ENCODE measurements at regions not wholly inside any gene's neighbourhood (a gene's known extent, or its start where the extent isn't known, plus 50 kb on each side); places are given as distances from the start of the nearest gene placed in this dataset.

GRCh38 chr14:100981809-100982208 is 78.3 kb upstream of the RTL1 start:
- Histone ChIP-seq H3K36me3 (no peaks in the 10 kb centered on the region), H3K9me3 (replicated peaks) (no peaks in the 10 kb centered on the region), H3K4me1 (no peaks in the 10 kb centered on the region), H3K4me3 (no peak overlapping the region), H3K27ac (replicated peaks) (no peak overlapping the region), H3K27me3 (ENCODE audit: low read depth) (peaks cover 14% of the 10 kb centered on the region)
- intact Hi-C loops (cut with micrococcal nuclease): no loop called here
- DNase-seq: no peak
- no peak for TF ChIP-seq CTCF (IDR thresholded peaks at IDR 0.05; ENCODE audit: borderline replicate concordance)

GRCh38 chr14:100982353-100982752 is 78.8 kb upstream of the RTL1 start:
- intact Hi-C loops (cut with micrococcal nuclease): no loop called here
- no peak for TF ChIP-seq CTCF (IDR thresholded peaks at IDR 0.05; ENCODE audit: borderline replicate concordance)

GRCh38 chr14:100982762-100983161 is 79.2 kb upstream of the RTL1 start:
- intact Hi-C loops (cut with micrococcal nuclease): no loop called here

More at GRCh38 chr14:100982353-100982752, 78.8 kb upstream of the RTL1 start:
- H3K36me3 ChIP-seq: no peaks in the 10 kb centered on the region
- H3K4me3 ChIP-seq: no peak overlapping the region
- peaks cover 14% of the 10 kb centered on the region for H3K27me3 ChIP-seq (ENCODE audit: low read depth)
- DNase-seq: no peak
- no peak overlapping the region for H3K27ac ChIP-seq (replicated peaks)
- H3K4me1 ChIP-seq: no peaks in the 10 kb centered on the region
- H3K9me3 ChIP-seq (replicated peaks): no peaks in the 10 kb centered on the region

GRCh38 chr14:100983710-100984109 is 80.2 kb upstream of the RTL1 start:
- H3K4me1 ChIP-seq: no peaks in the 10 kb centered on the region

More at GRCh38 chr14:100982762-100983161, 79.2 kb upstream of the RTL1 start:
- TF ChIP-seq CTCF (IDR thresholded peaks at IDR 0.05; ENCODE audit: borderline replicate concordance): no peak
- Histone ChIP-seq H3K4me1 (no peaks in the 10 kb centered on the region), H3K27me3 (ENCODE audit: low read depth) (peaks cover 14% of the 10 kb centered on the region), H3K9me3 (replicated peaks) (no peaks in the 10 kb centered on the region), H3K4me3 (no peak overlapping the region), H3K36me3 (no peaks in the 10 kb centered on the region), H3K27ac (replicated peaks) (no peak overlapping the region)
- no peak for DNase-seq

GRCh38 chr14:100988011-100988410 is 84.5 kb upstream of the RTL1 start:
- no peaks in the 10 kb centered on the region for H3K4me1 ChIP-seq
- DNase-seq: no peak

More at GRCh38 chr14:100983710-100984109, 80.2 kb upstream of the RTL1 start:
- Histone ChIP-seq H3K36me3 (no peaks in the 10 kb centered on the region), H3K9me3 (replicated peaks) (no peaks in the 10 kb centered on the region), H3K27ac (replicated peaks) (no peak overlapping the region), H3K27me3 (ENCODE audit: low read depth) (peaks cover 14% of the 10 kb centered on the region), H3K4me3 (no peak overlapping the region)
- no peak for TF ChIP-seq CTCF (IDR thresholded peaks at IDR 0.05; ENCODE audit: borderline replicate concordance)
- intact Hi-C loops (cut with micrococcal nuclease): no loop called here
- DNase-seq: no peak

More at GRCh38 chr14:100988011-100988410, 84.5 kb upstream of the RTL1 start:
- H3K9me3 ChIP-seq (replicated peaks): no peaks in the 10 kb centered on the region
- no peak for TF ChIP-seq CTCF (IDR thresholded peaks at IDR 0.05; ENCODE audit: borderline replicate concordance)
- H3K27ac ChIP-seq (replicated peaks): no peak overlapping the region
- intact Hi-C loops (cut with micrococcal nuclease): no loop called here
- no peak overlapping the region for H3K4me3 ChIP-seq
- no peaks in the 10 kb centered on the region for H3K36me3 ChIP-seq
- H3K27me3 ChIP-seq (ENCODE audit: low read depth): peaks cover 12% of the 10 kb centered on the region
